Fibroblast of villous mesenchyme (primary cell): ENCODE measurements at regions not wholly inside any gene's neighbourhood (a gene's known extent, or its start where the extent isn't known, plus 50 kb on each side); places are given as distances from the start of the nearest gene placed in this dataset.
A peak's percentile ranks its signal among the peaks of the same experiment; 100 is the strongest.

Experiments used
- DNase-seq: peaks from one replicate; pipeline ENCODE4 v3.0.0-alpha.2; 2010; ENCODE audit warnings: low read depth
- H3K4me3 ChIP-seq: 2 replicates; pipeline ENCODE4 v1.5.1; 2011; ENCODE audit warnings: low read depth, mild to moderate bottlenecking, low read length
- CTCF ChIP-seq: IDR thresholded peaks from 2 replicates; pipeline ENCODE4 v1.5.1; 2012; ENCODE audit warnings: low read depth, mild to moderate bottlenecking, low read length; ENCODE audit not compliant: insufficient read depth

- DNase-seq = no peak
- no peak for TF ChIP-seq CTCF
- no peak overlapping the region for H3K4me3 ChIP-seq
Measured at GRCh38 chr9:90309809-90310520, 332.7 kb downstream of the DIRAS2 start.

- DNase-seq = no peak
- no peak overlapping the region for H3K4me3 ChIP-seq
- no peak for TF ChIP-seq CTCF
Measured at GRCh38 chr9:90310521-90310876, 332.1 kb downstream of the DIRAS2 start.

GRCh38 chr9:90311811-90312210 is 330.8 kb downstream of the DIRAS2 start:
- no peak for TF ChIP-seq CTCF

DNA sequence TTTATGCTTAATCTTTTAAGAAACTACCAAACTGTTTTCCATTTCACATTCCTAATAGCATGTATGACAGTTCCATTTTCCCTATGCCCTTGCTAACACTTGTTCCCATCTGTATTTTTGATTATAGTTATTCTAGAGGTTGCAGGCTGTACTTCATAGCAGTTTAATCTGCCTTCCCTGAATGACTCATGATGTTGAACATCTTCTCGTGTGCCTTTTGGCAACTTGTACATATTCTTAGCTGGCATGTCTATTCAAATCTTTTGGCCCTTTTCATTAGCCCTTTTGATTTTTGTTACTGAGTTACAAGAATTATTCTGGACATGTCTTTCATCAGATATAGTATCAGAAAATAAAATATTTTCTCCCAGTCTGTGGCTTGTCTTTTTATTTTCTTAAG is 320.3 kb downstream of the DIRAS2 start:
- no peak for TF ChIP-seq CTCF

More at GRCh38 chr9:90311811-90312210, 330.8 kb downstream of the DIRAS2 start:
- DNase-seq = no peak
- no peak overlapping the region for H3K4me3 ChIP-seq

DNA sequence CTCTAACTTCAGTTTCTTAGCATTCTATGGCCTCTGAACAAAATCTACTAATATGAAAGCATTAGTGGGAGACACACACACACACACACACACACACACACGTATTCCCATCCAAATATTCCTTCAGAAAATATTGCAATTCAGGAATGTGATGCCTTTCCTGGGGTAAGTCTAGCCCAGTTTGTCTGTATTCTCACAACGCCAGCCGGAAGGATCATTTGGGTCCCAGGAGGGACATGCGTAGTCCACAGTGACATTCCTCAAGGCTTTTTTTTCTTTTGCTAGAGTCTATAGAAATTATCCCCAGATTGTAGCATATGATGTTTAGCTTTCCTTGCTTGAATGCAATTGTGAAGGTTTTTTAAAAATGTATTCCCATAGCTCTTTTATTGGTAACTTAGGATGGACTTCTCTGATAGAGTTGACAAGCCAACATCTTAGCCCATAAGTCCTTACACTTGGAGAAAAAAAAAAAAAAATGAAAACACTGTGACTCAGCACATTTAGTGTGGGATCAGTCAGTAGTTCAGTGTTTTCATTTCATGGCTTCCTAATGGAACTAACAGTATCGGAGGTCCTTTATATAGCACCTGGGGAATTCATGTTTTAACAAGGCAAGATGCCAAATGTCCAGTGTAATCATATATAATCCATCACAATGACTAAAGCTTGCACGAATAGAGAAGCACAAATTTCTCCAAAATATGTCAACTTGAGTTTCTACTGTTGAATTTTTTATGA is 316.5 kb downstream of the DIRAS2 start:
- no peak for TF ChIP-seq CTCF
- no peak overlapping the region for H3K4me3 ChIP-seq
- peak; percentile 69 for DNase-seq

More for the DNA sequence above, 320.3 kb downstream of the DIRAS2 start:
- no peak overlapping the region for H3K4me3 ChIP-seq
- DNase-seq = peak; percentile 21

- no peak for DNase-seq
Measured at GRCh38 chr9:90330231-90330630, 312.4 kb downstream of the DIRAS2 start.

More at GRCh38 chr9:90330231-90330630, 312.4 kb downstream of the DIRAS2 start:
- no peak overlapping the region for H3K4me3 ChIP-seq
- TF ChIP-seq CTCF = no peak
